ELF-1 (cell line): ENCODE measurements at regions not wholly inside any gene's neighbourhood (a gene's known extent, or its start where the extent isn't known, plus 50 kb on each side); places are given as distances from the start of the nearest gene placed in this dataset.
"Not testable (repeated sequence)": the region's sequence is repeated elsewhere in the genome, so short reads cannot be mapped to it uniquely, and the experiment has no call there.

Source experiments
- DNase-seq: peaks from one replicate; pipeline ENCODE4 v3.0.0-alpha.2; 2016; ENCODE audit warnings: low read depth, low spot score

- DNase-seq, result no peak
Observed at GRCh38 chr6:74415056-74415455, 719.1 kb downstream of the CD109 start.

- DNase-seq, result no peak
Observed at GRCh38 chr6:74410630-74411029, 714.6 kb downstream of the CD109 start.

- DNase-seq, result no peak
Observed at GRCh38 chr6:74409447-74409846, 713.4 kb downstream of the CD109 start.

GRCh38 chr6:74408844-74409243, 712.8 kb downstream of the CD109 start:
- DNase-seq, result no peak

GRCh38 chr6:74404366-74404765, 708.4 kb downstream of the CD109 start:
- no peak for DNase-seq

GRCh38 chr6:74402781-74403180, 706.8 kb downstream of the CD109 start:
- DNase-seq, result no peak

- not testable (repeated sequence) for DNase-seq
Observed at GRCh38 chr6:74378437-74378836, 682.4 kb downstream of the CD109 start.

- DNase-seq, result no peak
Observed at GRCh38 chr6:74369556-74369993, 673.6 kb downstream of the CD109 start.

GRCh38 chr6:74368746-74369145, 672.7 kb downstream of the CD109 start:
- DNase-seq, result no peak

- DNase-seq, result no peak
Observed at GRCh38 chr6:74366634-74367033, 670.6 kb downstream of the CD109 start.

- no peak for DNase-seq
Observed at GRCh38 chr6:74362391-74362790, 666.4 kb downstream of the CD109 start.

- DNase-seq, result no peak
Observed at GRCh38 chr6:74357321-74357720, 661.3 kb downstream of the CD109 start.

- DNase-seq, result no peak
Observed at GRCh38 chr6:74356391-74356790, 660.4 kb downstream of the CD109 start.

GRCh38 chr6:74346936-74347535, 651.0 kb downstream of the CD109 start:
- no peak for DNase-seq

GRCh38 chr6:74343804-74344203, 647.8 kb downstream of the CD109 start:
- DNase-seq, result no peak

- DNase-seq, result not testable (repeated sequence)
Observed at GRCh38 chr6:74343321-74343720, 647.3 kb downstream of the CD109 start.

- no peak for DNase-seq
Observed at GRCh38 chr6:74334722-74335121, 638.7 kb downstream of the CD109 start.

- no peak for DNase-seq
Observed at GRCh38 chr6:74333406-74333805, 637.4 kb downstream of the CD109 start.

- DNase-seq, result no peak
Observed at GRCh38 chr6:74320715-74321114, 624.7 kb downstream of the CD109 start.

GRCh38 chr6:74320074-74320473, 624.1 kb downstream of the CD109 start:
- DNase-seq, result no peak

GRCh38 chr6:74319292-74319691, 623.3 kb downstream of the CD109 start:
- no peak for DNase-seq

GRCh38 chr6:74318738-74319137, 622.7 kb downstream of the CD109 start:
- no peak for DNase-seq

- DNase-seq, result no peak
Observed at GRCh38 chr6:74312081-74312480, 616.1 kb downstream of the CD109 start.

- no peak for DNase-seq
Observed at GRCh38 chr6:74311431-74311830, 615.4 kb downstream of the CD109 start.
